ENCODE measurements at regions not wholly inside any gene's neighbourhood (a gene's known extent, or its start where the extent isn't known, plus 50 kb on each side); places are given as distances from the start of the nearest gene placed in this dataset.
A peak's percentile ranks its signal among the peaks of the same experiment; 100 is the strongest.
"Not testable (repeated sequence)": the region's sequence is repeated elsewhere in the genome, so short reads cannot be mapped to it uniquely, and the experiment has no call there.

GRCh38 chr12:88717188-88717587 lies 136.9 kb upstream of the KITLG start:
- no peaks in the 10 kb centered on the region for H3K79me1 ChIP-seq (replicated peaks; ENCODE audit: low read length, poor library complexity, severe bottlenecking)
- H4K8ac ChIP-seq (ENCODE audit: low read length), result no peak overlapping the region
- H2BK5ac ChIP-seq (ENCODE audit: low read depth, low read length, poor library complexity, severe bottlenecking), result no peak overlapping the region
- no peak overlapping the region for H3K4me3 ChIP-seq (ENCODE audit: insufficient read depth in 1 of 2, low read depth in 1 of 2, low read length in 2 of 2)
- no peak for DNase-seq
- no peak overlapping the region for H2BK120ac ChIP-seq (ENCODE audit: low read depth, low read length)
- H3K36me3 ChIP-seq (ENCODE audit: control insufficient read depth in 1 of 2, insufficient read depth in 2 of 2, low read depth in 1 of 2, low read length in 2 of 2), result no peaks in the 10 kb centered on the region
- H3K18ac ChIP-seq (ENCODE audit: low read depth in 1 of 2, low read length in 2 of 2), result no peak overlapping the region
- no peaks in the 10 kb centered on the region for H3K27me3 ChIP-seq (ENCODE audit: control insufficient read depth in 1 of 2, insufficient read depth in 1 of 2, low read length in 2 of 2)
- no peak overlapping the region for H2BK12ac ChIP-seq (ENCODE audit: low read length in 2 of 2)
- no peak overlapping the region for H3K23ac ChIP-seq (ENCODE audit: low read length in 2 of 2)
- no peak overlapping the region for H2AK5ac ChIP-seq (ENCODE audit: low read length, severe bottlenecking)
- no peak overlapping the region for H4K91ac ChIP-seq (ENCODE audit: low read length)
- no peaks in the 10 kb centered on the region for H3K9me3 ChIP-seq (ENCODE audit: control insufficient read depth, low read length)
- no peak overlapping the region for H2BK15ac ChIP-seq (ENCODE audit: low read depth, poor library complexity, severe bottlenecking)
- no peak overlapping the region for H3K14ac ChIP-seq (ENCODE audit: low read length in 2 of 2)
- no peak overlapping the region for H3K9ac ChIP-seq (ENCODE audit: low read length)
- H3K4me2 ChIP-seq (ENCODE audit: low read length, poor library complexity, severe bottlenecking), result no peak overlapping the region
- no peak overlapping the region for H2AFZ ChIP-seq (ENCODE audit: low read depth, low read length)
- no peak overlapping the region for H3K4ac ChIP-seq (ENCODE audit: low read depth in 1 of 2, low read length in 2 of 2)
- no peaks in the 10 kb centered on the region for H3K4me1 ChIP-seq (ENCODE audit: control insufficient read depth, insufficient read depth, low read depth, low read length)
- no peak overlapping the region for H3K27ac ChIP-seq (ENCODE audit: low read length, poor library complexity, severe bottlenecking)

GRCh38 chr12:88716240-88716639 lies 136.0 kb upstream of the KITLG start:
- Histone ChIP-seq H2BK15ac (ENCODE audit: low read depth, poor library complexity, severe bottlenecking) (no peak overlapping the region), H2BK12ac (ENCODE audit: low read length in 2 of 2) (no peak overlapping the region), H4K91ac (ENCODE audit: low read length) (no peak overlapping the region), H3K9ac (ENCODE audit: low read length) (no peak overlapping the region), H3K4me3 (ENCODE audit: insufficient read depth in 1 of 2, low read depth in 1 of 2, low read length in 2 of 2) (no peak overlapping the region), H3K4ac (ENCODE audit: low read depth in 1 of 2, low read length in 2 of 2) (no peak overlapping the region), H3K9me3 (ENCODE audit: control insufficient read depth, low read length) (no peaks in the 10 kb centered on the region), H3K4me2 (ENCODE audit: low read length, poor library complexity, severe bottlenecking) (no peak overlapping the region), H2BK5ac (ENCODE audit: low read depth, low read length, poor library complexity, severe bottlenecking) (no peak overlapping the region), H2BK120ac (ENCODE audit: low read depth, low read length) (no peak overlapping the region), H3K27ac (ENCODE audit: low read length, poor library complexity, severe bottlenecking) (no peak overlapping the region), H3K18ac (ENCODE audit: low read depth in 1 of 2, low read length in 2 of 2) (no peak overlapping the region), H3K14ac (ENCODE audit: low read length in 2 of 2) (no peak overlapping the region), H3K23ac (ENCODE audit: low read length in 2 of 2) (no peak overlapping the region), H2AK5ac (ENCODE audit: low read length, severe bottlenecking) (no peak overlapping the region), H3K36me3 (ENCODE audit: control insufficient read depth in 1 of 2, insufficient read depth in 2 of 2, low read depth in 1 of 2, low read length in 2 of 2) (no peaks in the 10 kb centered on the region), H4K8ac (ENCODE audit: low read length) (no peak overlapping the region), H3K4me1 (ENCODE audit: control insufficient read depth, insufficient read depth, low read depth, low read length) (no peaks in the 10 kb centered on the region), H3K27me3 (ENCODE audit: control insufficient read depth in 1 of 2, insufficient read depth in 1 of 2, low read length in 2 of 2) (no peaks in the 10 kb centered on the region), H3K79me1 (replicated peaks; ENCODE audit: low read length, poor library complexity, severe bottlenecking) (no peaks in the 10 kb centered on the region), H2AFZ (ENCODE audit: low read depth, low read length) (no peak overlapping the region)
- no peak for DNase-seq
- WGBS, result 85% methylated on average over 1 of the region's 1 CpG

DNA sequence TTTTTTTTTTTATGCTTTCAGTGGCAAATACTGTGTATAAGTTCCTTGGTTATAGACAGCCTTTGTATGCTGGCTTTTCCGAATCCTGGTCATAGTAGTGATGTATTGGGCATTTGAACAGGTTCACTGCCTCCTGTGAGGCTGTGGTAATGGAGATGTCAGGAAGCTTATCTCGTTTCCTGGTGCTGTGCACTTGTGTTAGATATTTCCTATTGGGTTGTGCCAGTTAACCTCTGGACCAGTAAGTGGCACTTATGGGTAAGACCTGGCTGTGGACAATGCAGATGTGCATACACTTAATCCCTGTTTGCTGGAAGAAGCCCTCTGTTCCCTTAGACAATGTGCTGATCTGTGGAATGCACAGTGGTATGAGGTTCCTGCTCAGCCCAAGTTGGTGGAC lies 135.4 kb upstream of the KITLG start:
- no peaks in the 10 kb centered on the region for H3K79me1 ChIP-seq (replicated peaks; ENCODE audit: low read length, poor library complexity, severe bottlenecking)
- H3K9ac ChIP-seq (ENCODE audit: low read length), result no peak overlapping the region
- no peak overlapping the region for H3K4me3 ChIP-seq (ENCODE audit: insufficient read depth in 1 of 2, low read depth in 1 of 2, low read length in 2 of 2)
- no peaks in the 10 kb centered on the region for H3K9me3 ChIP-seq (ENCODE audit: control insufficient read depth, low read length)
- H3K27ac ChIP-seq (ENCODE audit: low read length, poor library complexity, severe bottlenecking), result no peak overlapping the region
- peak overlapping the region in 1 of 2 experiments; percentile 77 for H3K14ac ChIP-seq (ENCODE audit: low read length in 2 of 2)
- no peak overlapping the region for H2BK15ac ChIP-seq (ENCODE audit: low read depth, poor library complexity, severe bottlenecking)
- no peak overlapping the region for H4K91ac ChIP-seq (ENCODE audit: low read length)
- H3K4me1 ChIP-seq (ENCODE audit: control insufficient read depth, insufficient read depth, low read depth, low read length), result no peaks in the 10 kb centered on the region
- no peak overlapping the region for H3K23ac ChIP-seq (ENCODE audit: low read length in 2 of 2)
- WGBS, result 90% methylated on average over 2 of the region's 2 CpGs
- no peaks in the 10 kb centered on the region for H3K36me3 ChIP-seq (ENCODE audit: control insufficient read depth in 1 of 2, insufficient read depth in 2 of 2, low read depth in 1 of 2, low read length in 2 of 2)
- no peak overlapping the region for H2BK120ac ChIP-seq (ENCODE audit: low read depth, low read length)
- peak overlapping the region in 1 of 2 experiments; percentile 7 for H3K18ac ChIP-seq (ENCODE audit: low read depth in 1 of 2, low read length in 2 of 2)
- no peak overlapping the region for H2BK12ac ChIP-seq (ENCODE audit: low read length in 2 of 2)
- no peak overlapping the region for H2AK5ac ChIP-seq (ENCODE audit: low read length, severe bottlenecking)
- no peak for DNase-seq
- H3K4me2 ChIP-seq (ENCODE audit: low read length, poor library complexity, severe bottlenecking), result no peak overlapping the region
- H3K4ac ChIP-seq (ENCODE audit: low read depth in 1 of 2, low read length in 2 of 2), result no peak overlapping the region
- no peak overlapping the region for H4K8ac ChIP-seq (ENCODE audit: low read length)
- no peak overlapping the region for H2AFZ ChIP-seq (ENCODE audit: low read depth, low read length)
- no peaks in the 10 kb centered on the region for H3K27me3 ChIP-seq (ENCODE audit: control insufficient read depth in 1 of 2, insufficient read depth in 1 of 2, low read length in 2 of 2)
- H2BK5ac ChIP-seq (ENCODE audit: low read depth, low read length, poor library complexity, severe bottlenecking), result no peak overlapping the region

- DNase-seq; H4K8ac ChIP-seq (ENCODE audit: low read length); H2BK120ac ChIP-seq (ENCODE audit: low read depth, low read length); H3K4me1 ChIP-seq (ENCODE audit: control insufficient read depth, insufficient read depth, low read depth, low read length); H2BK5ac ChIP-seq (ENCODE audit: low read depth, low read length, poor library complexity, severe bottlenecking); H3K9me3 ChIP-seq (ENCODE audit: control insufficient read depth, low read length); H3K9ac ChIP-seq (ENCODE audit: low read length); H3K18ac ChIP-seq (ENCODE audit: low read depth in 1 of 2, low read length in 2 of 2); H2AFZ ChIP-seq (ENCODE audit: low read depth, low read length); H3K4me2 ChIP-seq (ENCODE audit: low read length, poor library complexity, severe bottlenecking); H3K23ac ChIP-seq (ENCODE audit: low read length in 2 of 2); H3K79me1 ChIP-seq (replicated peaks; ENCODE audit: low read length, poor library complexity, severe bottlenecking); H3K14ac ChIP-seq (ENCODE audit: low read length in 2 of 2); H2AK5ac ChIP-seq (ENCODE audit: low read length, severe bottlenecking); H3K36me3 ChIP-seq (ENCODE audit: control insufficient read depth in 1 of 2, insufficient read depth in 2 of 2, low read depth in 1 of 2, low read length in 2 of 2); H3K4me3 ChIP-seq (ENCODE audit: insufficient read depth in 1 of 2, low read depth in 1 of 2, low read length in 2 of 2); H2BK15ac ChIP-seq (ENCODE audit: low read depth, poor library complexity, severe bottlenecking); H2BK12ac ChIP-seq (ENCODE audit: low read length in 2 of 2); H3K27ac ChIP-seq (ENCODE audit: low read length, poor library complexity, severe bottlenecking); H3K27me3 ChIP-seq (ENCODE audit: control insufficient read depth in 1 of 2, insufficient read depth in 1 of 2, low read length in 2 of 2); H3K4ac ChIP-seq (ENCODE audit: low read depth in 1 of 2, low read length in 2 of 2); H4K91ac ChIP-seq (ENCODE audit: low read length): not testable (repeated sequence)
- WGBS, result 93% methylated on average over 22 of the region's 25 CpGs
Measured at GRCh38 chr12:88714263-88714882, 134.1 kb upstream of the KITLG start.
